Stimulated activated CD4-positive, alpha-beta T cell treated with anti-CD3 and anti-CD28 coated beads, Interleukin-4, amount 100 ng/mL, for 24 hours (primary cell): ENCODE measurements at regions not wholly inside any gene's neighbourhood (a gene's known extent, or its start where the extent isn't known, plus 50 kb on each side); places are given as distances from the start of the nearest gene placed in this dataset.
A peak's percentile ranks its signal among the peaks of the same experiment; 100 is the strongest.

Source experiments
- DNase-seq: peaks from one replicate; pipeline ENCODE4 v3.0.0-alpha.2; 2020

DNA sequence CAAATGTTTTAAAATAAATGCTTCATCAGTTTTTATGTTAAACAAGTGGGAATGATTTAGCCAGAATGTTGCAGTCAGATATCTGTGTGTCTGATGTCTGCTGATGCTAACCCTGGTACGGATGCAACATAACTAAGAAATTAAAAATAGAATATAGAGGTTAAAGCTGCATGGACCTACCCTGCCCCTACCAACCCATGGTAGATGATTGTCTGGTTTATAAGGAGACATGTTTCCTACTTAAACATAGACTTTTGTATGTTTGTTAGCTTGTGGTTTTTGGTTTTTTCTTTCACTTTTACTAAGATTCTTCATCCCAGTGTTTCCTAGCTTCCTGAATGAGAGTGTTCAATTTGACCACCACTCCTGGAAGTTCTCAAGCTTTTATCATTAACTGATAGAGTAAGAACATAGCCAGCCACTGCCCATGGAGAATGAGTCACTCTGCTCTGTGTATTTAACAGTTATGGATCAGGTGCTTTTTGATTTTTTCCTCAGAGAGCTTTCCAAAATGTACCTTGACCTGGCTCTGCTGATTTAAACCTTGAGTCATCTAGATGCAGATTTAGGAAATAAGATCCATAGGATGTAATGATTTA, 70.7 kb upstream of the VEPH1 start:
- no peak for DNase-seq

GRCh38 chr3:157573281-157573680, 70.1 kb upstream of the VEPH1 start:
- no peak for DNase-seq

DNA sequence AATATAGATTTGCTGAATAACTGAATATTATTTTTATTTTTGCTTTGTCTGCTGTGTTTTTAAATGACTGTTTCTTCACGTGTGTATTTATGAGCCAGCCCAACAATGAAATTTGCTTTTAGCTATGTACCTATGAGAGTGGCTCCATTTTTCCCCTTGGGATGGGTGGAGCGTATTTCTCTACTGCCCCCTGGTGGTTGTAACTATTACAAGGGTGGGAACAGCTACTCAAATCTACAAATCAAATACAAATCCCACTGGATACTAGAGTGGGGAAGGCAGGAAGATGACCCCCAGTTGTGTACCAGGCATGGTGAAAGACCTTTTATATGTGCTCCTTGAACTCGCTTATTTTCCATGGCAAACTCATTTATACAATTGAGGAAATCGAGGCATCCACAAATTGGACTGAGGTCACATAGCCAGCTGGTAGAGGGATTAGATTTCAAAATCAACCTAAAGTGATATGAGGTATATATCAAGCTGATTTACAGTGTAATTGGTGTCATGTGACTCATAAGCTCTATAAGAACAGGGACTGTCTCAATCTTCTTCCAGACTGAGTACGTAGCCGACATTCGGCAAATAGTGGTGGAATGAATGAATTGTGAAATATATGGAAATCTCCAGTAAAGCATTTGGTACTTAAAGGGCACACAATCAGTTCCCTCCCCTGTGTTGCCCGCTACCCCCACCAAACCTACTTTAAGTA, 69.5 kb upstream of the VEPH1 start:
- peak; percentile 16 for DNase-seq

- no peak for DNase-seq
Observed at GRCh38 chr3:157566596-157566995, 63.4 kb upstream of the VEPH1 start.

DNA sequence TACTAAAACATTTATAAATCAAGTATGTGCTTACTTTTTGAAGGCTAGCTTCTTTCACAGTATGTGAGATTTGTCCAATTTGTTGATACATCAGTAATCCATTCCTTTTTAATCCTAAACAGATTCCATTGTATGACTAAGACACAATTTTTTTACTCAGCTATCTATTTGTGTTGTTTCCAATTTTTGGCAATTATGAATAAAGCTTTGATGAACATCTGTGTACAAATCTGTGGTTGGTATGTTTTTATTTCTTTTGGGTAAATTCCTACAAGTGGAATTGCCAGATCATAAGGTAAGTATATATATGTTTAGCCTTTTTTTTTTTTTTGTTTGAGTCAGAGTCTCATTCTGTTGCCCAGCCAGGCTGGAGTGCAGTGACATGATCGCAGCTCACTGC, 56.2 kb upstream of the VEPH1 start:
- no peak for DNase-seq
